ENCODE measurements at regions not wholly inside any gene's neighbourhood (a gene's known extent, or its start where the extent isn't known, plus 50 kb on each side); places are given as distances from the start of the nearest gene placed in this dataset.

DNA sequence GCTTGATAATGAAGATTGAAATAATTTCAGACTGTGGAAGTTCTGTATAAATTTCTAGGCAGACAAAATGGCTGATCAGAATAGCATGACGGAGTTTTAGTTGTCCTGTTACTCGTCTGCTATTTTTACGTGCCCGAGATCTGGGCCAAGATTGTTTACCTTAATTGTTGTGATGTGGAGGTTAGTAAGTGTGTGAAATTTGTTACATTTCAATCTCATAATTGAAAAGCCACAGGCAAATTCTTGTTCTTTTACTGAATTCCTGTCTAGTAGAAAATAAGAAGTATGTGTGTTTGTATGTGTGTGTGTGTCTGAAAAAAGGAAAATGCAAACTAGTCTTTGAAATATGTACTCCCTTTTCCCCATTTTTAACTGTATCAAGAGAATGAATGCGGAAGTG is 115.2 kb downstream of the UTRN start:
- no peak overlapping the region for H2BK5ac ChIP-seq (ENCODE audit: insufficient read length, low read length)
- H3K4ac ChIP-seq (ENCODE audit: low read depth, low read length) = no peak overlapping the region
- Mint-ChIP-seq H3K27me3 (ENCODE audit: low read depth) (no peaks in the 10 kb centered on the region), H3K27ac (no peak overlapping the region), H3K36me3 (ENCODE audit: insufficient read depth in 1 of 3, low read depth in 3 of 3) (peaks cover 3 to 22% (median 11%) of the 10 kb centered on the region in 3 experiments; a peak in 4 of 7 replicates), H3K4me1 (peaks cover 0 to 7% of the 10 kb centered on the region in 2 experiments; a peak in 3 of 4 replicates), H3K4me3 (no peak overlapping the region), H3K9me3 (peaks cover 7 to 13% of the 10 kb centered on the region in 2 experiments; a peak in 4 of 5 replicates)
- H3K4me2 ChIP-seq (ENCODE audit: insufficient read depth, insufficient read length, low read length) = no peak overlapping the region
- WGBS (ENCODE audit: extremely low coverage, insufficient read length, low lambda C conversion rate) = no CpG with 5 or more reads among the region's 5 CpGs
- no peak overlapping the region for H2BK20ac ChIP-seq (ENCODE audit: low read depth, low read length, poor library complexity, severe bottlenecking)
- H2BK15ac ChIP-seq (ENCODE audit: low read depth, low read length) = no peak overlapping the region
- no peak overlapping the region for H4K5ac ChIP-seq (ENCODE audit: insufficient read length, low read depth, low read length)
- no peaks in the 10 kb centered on the region for H3K27me3 ChIP-seq (ENCODE audit: insufficient read depth, low read length)
- peaks cover 10% of the 10 kb centered on the region for H3K9me3 ChIP-seq (ENCODE audit: control insufficient read depth, low read depth, low read length)
- no peak overlapping the region for H3K56ac ChIP-seq (ENCODE audit: insufficient read length, low read depth, low read length)
- no peak overlapping the region for H2AFZ ChIP-seq (ENCODE audit: low read length)
- H3K79me1 ChIP-seq (ENCODE audit: insufficient read depth, low read depth, low read length, poor library complexity, severe bottlenecking) = peaks cover 9% of the 10 kb centered on the region
- DNase-seq = no peak
- H3K14ac ChIP-seq (ENCODE audit: insufficient read depth, low read length) = no peak overlapping the region
- no peak overlapping the region for H2AK5ac ChIP-seq (ENCODE audit: insufficient read length, low read length)
- H3K79me2 ChIP-seq (ENCODE audit: insufficient read depth, low read length) = no peaks in the 10 kb centered on the region; the same call in 1 of the 2 replicates
- H2BK120ac ChIP-seq (ENCODE audit: low read depth, low read length, poor library complexity, severe bottlenecking) = no peak overlapping the region
- H3T11ph ChIP-seq (ENCODE audit: low read length) = no peak overlapping the region
- no peaks in the 10 kb centered on the region for H3K23me2 ChIP-seq (ENCODE audit: insufficient read length, low read depth, low read length, poor library complexity, severe bottlenecking)
- no peak overlapping the region for H3K27ac ChIP-seq (ENCODE audit: insufficient read length, low read depth, low read length)
- no peak overlapping the region for H3K9ac ChIP-seq (ENCODE audit: extremely low read depth, insufficient read length, low read length)
- H4K91ac ChIP-seq (ENCODE audit: insufficient read length, low read depth, low read length) = no peak overlapping the region
- H3K23ac ChIP-seq (ENCODE audit: insufficient read length, low read depth, low read length) = no peak overlapping the region
- H4K20me1 ChIP-seq (ENCODE audit: control insufficient read depth, insufficient read depth, insufficient read length) = no peaks in the 10 kb centered on the region
- H4K8ac ChIP-seq (replicated peaks; ENCODE audit: insufficient read length, low read depth, low read length) = no peak overlapping the region
- TF ChIP-seq, protein P1, sequence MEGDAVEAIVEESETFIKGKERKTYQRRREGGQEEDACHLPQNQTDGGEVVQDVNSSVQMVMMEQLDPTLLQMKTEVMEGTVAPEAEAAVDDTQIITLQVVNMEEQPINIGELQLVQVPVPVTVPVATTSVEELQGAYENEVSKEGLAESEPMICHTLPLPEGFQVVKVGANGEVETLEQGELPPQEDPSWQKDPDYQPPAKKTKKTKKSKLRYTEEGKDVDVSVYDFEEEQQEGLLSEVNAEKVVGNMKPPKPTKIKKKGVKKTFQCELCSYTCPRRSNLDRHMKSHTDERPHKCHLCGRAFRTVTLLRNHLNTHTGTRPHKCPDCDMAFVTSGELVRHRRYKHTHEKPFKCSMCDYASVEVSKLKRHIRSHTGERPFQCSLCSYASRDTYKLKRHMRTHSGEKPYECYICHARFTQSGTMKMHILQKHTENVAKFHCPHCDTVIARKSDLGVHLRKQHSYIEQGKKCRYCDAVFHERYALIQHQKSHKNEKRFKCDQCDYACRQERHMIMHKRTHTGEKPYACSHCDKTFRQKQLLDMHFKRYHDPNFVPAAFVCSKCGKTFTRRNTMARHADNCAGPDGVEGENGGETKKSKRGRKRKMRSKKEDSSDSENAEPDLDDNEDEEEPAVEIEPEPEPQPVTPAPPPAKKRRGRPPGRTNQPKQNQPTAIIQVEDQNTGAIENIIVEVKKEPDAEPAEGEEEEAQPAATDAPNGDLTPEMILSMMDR (conservative IDR thresholded peaks at IDR 0.05) = no peak
- no peaks in the 10 kb centered on the region for H3K4me1 ChIP-seq (ENCODE audit: insufficient read depth, low read length)
- H3K18ac ChIP-seq (ENCODE audit: insufficient read length, low read depth, low read length) = no peak overlapping the region
- no peak overlapping the region for H2BK12ac ChIP-seq (ENCODE audit: insufficient read length, low read depth, low read length)

Measured in H9 (cell line).